Astrocyte (in vitro differentiated cells and primary cell): ENCODE measurements at regions not wholly inside any gene's neighbourhood (a gene's known extent, or its start where the extent isn't known, plus 50 kb on each side); places are given as distances from the start of the nearest gene placed in this dataset.

Experiments
- CTCF ChIP-seq: IDR thresholded peaks from 2 replicates; pipeline ENCODE4 v1.5.1; 2011; ENCODE audit warnings: low read depth, mild to moderate bottlenecking, inconsistent platforms, low read length, moderate library complexity; ENCODE audit not compliant: insufficient read depth
- EZH2 ChIP-seq: IDR thresholded peaks from 2 replicates; pipeline ENCODE4 v1.6.1; 2012; ENCODE audit warnings: mild to moderate bottlenecking, low read length, inconsistent platforms; ENCODE audit not compliant: insufficient read depth

GRCh38 chr2:12007282-12007681 is 260.9 kb downstream of the LPIN1 start:
- TF ChIP-seq CTCF (no peak), EZH2 (no peak)
